IPS-15b (cell line): ENCODE measurements at regions not wholly inside any gene's neighbourhood (a gene's known extent, or its start where the extent isn't known, plus 50 kb on each side); places are given as distances from the start of the nearest gene placed in this dataset.
"Not testable (repeated sequence)": the region's sequence is repeated elsewhere in the genome, so short reads cannot be mapped to it uniquely, and the experiment has no call there.

ENCODE experiments used
- H3K27me3 ChIP-seq: one replicate; pipeline ENCODE4 v1.6.1; 2013; ENCODE audit warnings: low read length; ENCODE audit not compliant: control insufficient read depth, insufficient read depth
- H3K36me3 ChIP-seq: one replicate; pipeline ENCODE4 v1.6.1; 2013; ENCODE audit warnings: low read length; ENCODE audit not compliant: control insufficient read depth, insufficient read depth
- H3K4me1 ChIP-seq: one replicate; pipeline ENCODE4 v1.6.1; 2013; ENCODE audit warnings: mild to moderate bottlenecking, low read length; ENCODE audit not compliant: control insufficient read depth, insufficient read depth
- H3K4me3 ChIP-seq: one replicate; pipeline ENCODE4 v1.5.1; 2013; ENCODE audit warnings: low read depth, low read length
- H3K9ac ChIP-seq: one replicate; pipeline ENCODE4 v1.6.1; 2013; ENCODE audit warnings: low read depth, mild to moderate bottlenecking, low read length
- H3K9me3 ChIP-seq: one replicate; pipeline ENCODE4 v1.6.1; 2013; ENCODE audit warnings: mild to moderate bottlenecking, low read length; ENCODE audit not compliant: control insufficient read depth, insufficient read depth

DNA sequence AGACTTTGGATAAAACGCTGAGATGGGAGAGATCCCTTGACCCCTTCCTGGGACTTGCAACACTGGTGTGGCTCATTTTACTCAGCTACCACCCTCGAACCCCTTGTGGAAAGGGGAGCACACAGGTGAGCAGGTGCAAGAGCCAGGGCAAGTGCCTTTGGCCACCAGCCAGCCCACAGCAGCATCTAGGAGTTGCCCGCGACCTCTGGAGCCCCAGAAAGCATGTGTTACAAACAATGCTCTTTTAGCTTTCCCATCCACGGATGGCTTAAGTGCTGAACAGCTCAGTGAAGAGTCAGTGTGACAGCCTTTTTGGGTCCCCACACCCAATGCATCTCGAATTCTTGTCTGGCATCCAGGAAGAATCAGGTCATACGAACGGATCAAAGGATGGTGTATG is 197.8 kb downstream of the MEMO1 start:
- Histone ChIP-seq H3K36me3 (no peaks in the 10 kb centered on the region), H3K9me3 (no peaks in the 10 kb centered on the region), H3K9ac (no peak overlapping the region), H3K4me1 (no peaks in the 10 kb centered on the region), H3K4me3 (no peak overlapping the region), H3K27me3 (no peaks in the 10 kb centered on the region)

DNA sequence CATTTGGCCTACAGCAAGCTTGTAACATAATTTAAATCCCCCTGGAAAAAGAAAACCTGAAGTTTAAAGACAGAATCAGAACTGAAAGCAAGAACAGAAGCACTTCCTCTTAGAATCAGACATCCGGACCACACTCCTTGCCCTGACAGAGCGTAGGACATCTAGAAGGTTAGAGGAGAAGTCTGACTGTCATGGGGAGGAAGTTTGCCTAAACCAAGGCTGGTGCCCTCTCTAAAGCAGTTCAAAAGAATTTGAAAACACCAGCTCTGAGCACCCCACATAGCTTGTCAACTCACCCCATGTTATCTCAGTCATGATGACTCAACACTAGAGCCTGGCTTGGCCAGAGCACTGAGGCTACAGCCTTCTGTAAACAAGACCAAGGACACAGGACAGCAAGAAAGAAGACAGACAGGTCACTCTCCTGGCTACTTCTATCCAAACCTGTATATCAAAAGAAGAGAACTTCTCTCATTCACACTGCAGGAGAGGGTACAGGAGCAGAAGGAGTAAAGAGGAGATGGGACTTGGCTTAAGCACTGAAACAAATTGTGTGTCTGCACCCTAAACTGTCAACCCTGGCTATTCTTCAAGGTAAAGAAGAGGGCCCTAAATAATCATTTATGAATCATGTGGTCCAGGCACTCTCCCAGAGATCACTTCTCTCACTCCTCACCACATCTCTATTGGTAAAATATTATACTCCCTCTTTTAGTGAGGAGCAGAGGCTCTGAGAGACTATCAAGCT is 198.6 kb downstream of the MEMO1 start:
- Histone ChIP-seq H3K27me3 (no peaks in the 10 kb centered on the region), H3K9me3 (no peaks in the 10 kb centered on the region), H3K4me3 (no peak overlapping the region), H3K36me3 (no peaks in the 10 kb centered on the region), H3K4me1 (no peaks in the 10 kb centered on the region), H3K9ac (no peak overlapping the region)

DNA sequence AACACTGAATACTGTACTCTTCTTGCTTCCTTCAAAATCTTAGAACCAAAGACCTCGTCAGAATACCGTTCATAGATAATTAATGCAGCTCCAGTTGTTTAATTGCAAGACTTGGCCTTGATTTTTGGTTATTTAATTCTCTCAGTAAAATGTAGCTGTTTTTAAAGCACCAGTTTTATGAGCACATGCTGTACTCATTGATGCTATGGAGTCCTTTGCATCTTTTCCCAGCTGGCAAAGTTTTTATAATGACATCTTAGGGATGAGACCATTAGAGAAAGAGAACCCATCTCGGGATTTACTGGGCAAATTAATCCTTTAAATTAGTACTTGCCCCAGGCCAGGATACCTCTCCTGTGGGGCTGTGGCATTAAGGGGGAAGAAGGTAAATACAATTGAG is 199.3 kb downstream of the MEMO1 start:
- no peaks in the 10 kb centered on the region for H3K36me3 ChIP-seq
- no peaks in the 10 kb centered on the region for H3K9me3 ChIP-seq
- H3K4me3 ChIP-seq, result no peak overlapping the region
- H3K27me3 ChIP-seq, result no peaks in the 10 kb centered on the region
- H3K4me1 ChIP-seq, result no peaks in the 10 kb centered on the region
- no peak overlapping the region for H3K9ac ChIP-seq

DNA sequence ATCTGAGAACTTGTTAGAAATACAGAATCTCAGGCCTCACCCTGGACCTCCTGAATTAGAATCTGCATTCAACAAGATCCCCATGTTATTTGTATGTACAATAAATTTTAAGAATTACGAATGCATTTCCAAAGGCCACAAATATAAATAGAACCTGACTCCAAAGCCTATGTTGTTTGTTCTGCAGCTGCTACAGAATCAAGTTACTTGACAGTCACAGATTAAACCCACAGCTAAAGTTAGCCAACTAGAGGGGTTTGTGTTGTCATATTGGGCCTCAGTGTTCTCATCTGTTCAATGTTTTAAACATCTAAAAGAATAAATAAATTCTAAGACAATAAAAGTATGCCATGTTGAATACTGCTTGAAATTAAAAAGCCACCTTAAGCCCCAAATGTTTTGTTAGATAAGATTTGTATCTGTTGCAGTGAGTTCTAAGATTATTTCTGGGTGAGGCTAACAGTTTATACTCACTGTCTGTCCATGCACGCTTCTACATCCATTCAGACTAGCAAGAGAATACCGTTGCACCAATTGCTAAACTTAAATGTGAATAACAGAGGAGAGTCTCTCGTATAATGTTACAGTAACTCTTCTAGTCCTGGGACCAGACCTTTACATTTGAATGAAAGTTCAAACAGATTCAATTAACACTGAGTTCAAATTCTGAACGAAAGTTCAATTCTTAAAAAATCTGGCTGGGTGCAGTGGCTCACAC is 200.4 kb downstream of the MEMO1 start:
- no peaks in the 10 kb centered on the region for H3K27me3 ChIP-seq
- H3K9ac ChIP-seq, result no peak overlapping the region
- no peak overlapping the region for H3K4me3 ChIP-seq
- no peaks in the 10 kb centered on the region for H3K4me1 ChIP-seq
- no peaks in the 10 kb centered on the region for H3K9me3 ChIP-seq
- no peaks in the 10 kb centered on the region for H3K36me3 ChIP-seq

DNA sequence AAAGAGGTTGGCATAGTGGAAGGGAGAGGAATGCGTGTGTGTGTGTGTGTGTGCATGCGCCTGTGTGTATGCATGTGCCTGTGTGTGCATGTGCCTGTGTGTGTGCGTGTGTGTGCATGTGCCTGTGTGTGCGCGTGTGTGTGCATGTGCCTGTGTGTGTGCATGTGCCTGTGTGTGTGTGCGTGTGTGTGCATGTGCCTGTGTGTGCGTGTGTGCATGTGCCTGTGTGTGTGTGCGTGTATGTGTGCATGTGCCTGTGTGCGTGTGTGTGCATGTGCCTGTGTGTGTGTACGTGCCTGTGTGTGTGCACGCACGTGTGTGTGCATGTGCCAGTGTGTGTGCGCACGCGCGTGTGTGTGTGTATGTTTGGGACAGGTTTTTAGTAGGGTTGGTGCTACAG is 205.1 kb downstream of the MEMO1 start:
- no peak overlapping the region for H3K4me3 ChIP-seq
- no peaks in the 10 kb centered on the region for H3K27me3 ChIP-seq
- H3K36me3 ChIP-seq, result no peaks in the 10 kb centered on the region
- H3K9ac ChIP-seq, result no peak overlapping the region
- no peaks in the 10 kb centered on the region for H3K9me3 ChIP-seq
- no peaks in the 10 kb centered on the region for H3K4me1 ChIP-seq

DNA sequence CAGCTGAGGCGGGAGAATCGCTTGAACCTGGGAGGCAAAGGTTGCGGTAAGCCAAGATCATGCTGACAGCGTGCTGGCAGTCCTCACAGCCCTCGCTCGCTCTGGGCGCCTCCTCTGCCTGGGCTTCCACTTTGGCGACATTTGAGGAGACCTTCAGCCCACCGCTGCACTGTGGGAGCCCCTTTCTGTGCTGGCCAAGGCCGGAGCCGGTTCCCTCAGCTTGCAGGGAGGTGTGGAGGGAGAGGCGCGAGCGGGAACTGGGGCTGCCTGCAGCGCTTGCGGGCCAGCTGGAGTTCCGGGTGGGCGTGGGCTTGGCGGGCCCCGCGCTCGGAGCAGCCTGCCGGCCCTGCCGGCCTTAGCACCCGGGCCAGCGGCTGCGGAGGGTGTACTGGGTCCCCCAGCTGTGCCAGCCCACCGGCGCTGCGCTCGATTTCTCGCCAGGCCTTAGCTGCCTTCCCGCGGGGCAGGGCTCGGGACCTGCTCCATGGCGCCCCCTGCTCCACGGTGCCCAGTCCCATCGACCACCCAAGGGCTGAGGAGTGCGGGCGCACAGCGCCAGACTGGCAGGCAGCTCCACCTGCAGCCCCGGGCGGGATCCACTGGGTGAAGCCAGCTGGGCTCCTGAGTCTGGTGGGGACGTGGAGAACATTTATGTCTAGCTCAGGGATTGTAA is 207.2 kb downstream of the MEMO1 start:
- H3K4me1 ChIP-seq, H3K27me3 ChIP-seq, H3K4me3 ChIP-seq, H3K36me3 ChIP-seq, H3K9ac ChIP-seq, H3K9me3 ChIP-seq: not testable (repeated sequence)

DNA sequence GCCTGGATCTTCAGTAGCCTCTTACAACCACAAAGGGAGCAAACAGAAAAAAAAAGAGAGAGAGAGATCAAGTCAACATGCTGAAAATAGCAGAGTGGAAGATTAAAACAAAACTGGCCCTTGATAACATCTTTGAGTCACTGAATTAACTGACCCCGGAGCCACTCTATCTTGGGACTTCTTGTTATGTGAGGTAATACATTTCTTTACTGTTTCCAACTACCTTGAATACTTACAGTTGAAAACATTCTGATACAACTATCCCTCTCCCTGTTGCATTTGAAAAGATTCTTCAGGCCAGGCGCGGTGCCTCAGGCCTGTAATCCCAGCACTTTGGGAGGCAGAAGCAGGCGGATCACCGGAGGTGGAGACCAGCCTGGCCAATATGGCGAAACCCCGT is 208.1 kb downstream of the MEMO1 start:
- Histone ChIP-seq H3K9ac (no peak overlapping the region), H3K9me3 (no peaks in the 10 kb centered on the region), H3K27me3 (no peaks in the 10 kb centered on the region), H3K4me1 (no peaks in the 10 kb centered on the region), H3K36me3 (no peaks in the 10 kb centered on the region), H3K4me3 (no peak overlapping the region)

DNA sequence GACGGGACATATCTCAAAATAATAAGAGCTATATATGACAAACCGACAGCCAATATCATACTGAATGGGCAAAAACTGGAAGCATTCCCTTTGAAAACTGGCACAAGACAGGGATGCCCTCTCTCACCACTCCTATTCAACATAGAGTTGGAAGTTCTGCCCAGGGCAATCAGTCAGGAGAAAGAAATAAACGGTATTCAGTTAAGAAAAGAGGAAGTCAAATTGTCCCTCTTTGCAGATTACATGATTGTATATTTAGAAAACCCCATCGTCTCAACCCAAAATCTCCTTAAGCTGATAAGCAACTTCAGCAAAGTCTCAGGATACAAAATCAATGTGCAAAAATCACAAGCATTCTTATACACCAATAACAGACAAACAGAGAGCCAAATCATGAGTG is 211.5 kb downstream of the MEMO1 start:
- not testable (repeated sequence) for H3K9ac ChIP-seq, H3K9me3 ChIP-seq, H3K27me3 ChIP-seq, H3K4me1 ChIP-seq, H3K4me3 ChIP-seq, H3K36me3 ChIP-seq

DNA sequence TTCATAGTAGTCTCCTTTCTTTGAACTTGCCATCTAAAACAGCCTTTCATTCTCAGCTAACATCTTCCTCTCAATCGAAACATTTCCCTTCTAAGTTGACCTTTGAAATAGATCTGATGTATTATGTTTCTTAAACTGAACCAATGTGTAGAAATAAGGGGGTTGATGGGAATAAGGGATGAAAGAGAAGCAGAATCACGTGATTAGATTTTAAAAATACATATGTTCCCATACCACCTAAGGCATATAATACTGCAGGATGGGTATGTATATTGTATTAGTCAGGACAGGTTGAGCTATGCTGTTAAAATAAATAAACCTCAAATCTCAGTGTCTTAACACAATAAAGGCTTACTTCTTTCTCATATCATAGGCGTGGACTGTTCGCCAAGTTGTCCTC is 207.5 kb upstream of the SRD5A2 start:
- Histone ChIP-seq H3K27me3 (no peaks in the 10 kb centered on the region), H3K9ac (no peak overlapping the region), H3K36me3 (no peaks in the 10 kb centered on the region), H3K4me3 (no peak overlapping the region), H3K4me1 (no peaks in the 10 kb centered on the region), H3K9me3 (no peaks in the 10 kb centered on the region)

DNA sequence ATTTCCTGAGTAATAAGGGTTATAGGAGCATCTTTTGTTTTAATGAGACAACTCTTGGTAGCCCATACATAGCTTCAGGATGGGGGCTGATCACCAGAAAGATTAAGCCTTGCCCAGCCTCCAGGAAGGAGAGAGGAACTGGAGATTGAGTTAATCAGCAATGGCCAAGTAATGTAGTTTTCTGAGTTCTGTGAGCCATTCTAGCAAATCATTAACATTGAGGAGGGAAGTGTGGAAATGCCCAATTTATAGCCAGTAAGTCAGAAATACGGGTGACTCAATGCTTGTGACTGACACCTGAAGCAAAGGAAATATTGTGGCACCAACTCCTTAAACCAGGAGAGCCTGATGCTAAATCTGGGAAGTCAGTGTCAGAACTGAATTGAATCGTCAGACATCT is 205.1 kb upstream of the SRD5A2 start:
- H3K27me3 ChIP-seq, result no peaks in the 10 kb centered on the region
- no peaks in the 10 kb centered on the region for H3K36me3 ChIP-seq
- H3K9ac ChIP-seq, result no peak overlapping the region
- H3K9me3 ChIP-seq, result no peaks in the 10 kb centered on the region
- H3K4me3 ChIP-seq, result no peak overlapping the region
- H3K4me1 ChIP-seq, result no peaks in the 10 kb centered on the region

DNA sequence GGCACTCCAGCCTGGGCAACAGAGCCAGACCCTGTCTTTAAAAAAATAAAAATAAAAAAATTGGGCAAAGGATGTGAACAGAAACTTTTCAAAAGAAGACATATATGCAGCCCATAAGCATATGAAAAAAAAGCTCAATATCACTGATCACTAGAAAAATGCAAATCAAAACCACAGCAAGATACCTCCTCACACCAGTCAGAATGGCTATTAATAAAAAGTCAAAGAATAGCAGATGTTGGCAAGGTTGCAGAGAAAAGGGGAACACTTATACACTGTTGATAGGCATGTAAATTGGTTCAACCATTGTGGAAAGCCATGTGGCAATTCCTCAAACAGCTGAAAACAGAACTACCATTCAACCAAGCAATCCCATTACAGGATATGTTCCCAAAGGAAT is 204.1 kb upstream of the SRD5A2 start:
- no peaks in the 10 kb centered on the region for H3K4me1 ChIP-seq
- no peak overlapping the region for H3K4me3 ChIP-seq
- no peaks in the 10 kb centered on the region for H3K27me3 ChIP-seq
- no peak overlapping the region for H3K9ac ChIP-seq
- H3K9me3 ChIP-seq, result no peaks in the 10 kb centered on the region
- H3K36me3 ChIP-seq, result no peaks in the 10 kb centered on the region
